ENCODE measurements at regions not wholly inside any gene's neighbourhood (a gene's known extent, or its start where the extent isn't known, plus 50 kb on each side); places are given as distances from the start of the nearest gene placed in this dataset.
A peak's percentile ranks its signal among the peaks of the same experiment; 100 is the strongest.
"Not testable (repeated sequence)": the region's sequence is repeated elsewhere in the genome, so short reads cannot be mapped to it uniquely, and the experiment has no call there.

- no peak for DNase-seq (ENCODE audit: low read depth)
Measured at GRCh38 chr20:52311209-52311794, 119.7 kb upstream of the ZFP64 start.

- no peak for DNase-seq (ENCODE audit: low read depth)
Measured at GRCh38 chr20:52309181-52309580, 117.6 kb upstream of the ZFP64 start.

- DNase-seq (ENCODE audit: low read depth) = no peak
Measured at GRCh38 chr20:52306477-52306876, 114.9 kb upstream of the ZFP64 start.

GRCh38 chr20:52305858-52306257 is 114.3 kb upstream of the ZFP64 start:
- DNase-seq (ENCODE audit: low read depth) = no peak

DNA sequence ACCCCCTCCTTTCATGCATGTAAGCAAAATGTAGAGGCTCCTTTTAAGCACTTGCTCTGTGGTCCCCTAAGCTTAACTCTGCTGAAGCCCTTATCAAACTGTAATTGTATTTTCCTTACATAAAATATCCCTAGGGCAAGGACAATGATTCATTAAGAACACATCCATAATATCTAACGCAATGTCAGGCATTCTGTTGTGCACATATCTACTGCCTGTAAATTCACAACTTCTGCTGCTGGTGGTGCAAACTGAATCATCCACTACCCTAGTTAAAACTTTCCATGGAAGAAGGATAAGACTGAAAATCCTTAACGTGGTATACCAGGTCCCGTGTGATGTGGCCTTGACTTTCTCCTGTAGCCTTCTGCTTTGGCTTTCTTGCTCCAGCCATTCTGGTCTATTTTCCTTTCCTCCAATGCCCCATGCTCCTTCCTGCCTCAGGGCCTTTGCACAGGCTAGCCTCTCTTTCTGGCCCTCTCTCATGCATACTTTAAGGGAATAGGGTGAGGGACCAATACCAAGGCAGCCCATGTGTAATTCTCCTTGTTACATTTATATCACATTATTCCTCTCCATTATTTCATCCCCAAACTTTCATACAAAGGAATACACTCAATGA is 113.6 kb upstream of the ZFP64 start:
- DNase-seq (ENCODE audit: low read depth) = no peak

- no peak for DNase-seq (ENCODE audit: low read depth)
Measured at GRCh38 chr20:52303281-52303950, 111.8 kb upstream of the ZFP64 start.

DNA sequence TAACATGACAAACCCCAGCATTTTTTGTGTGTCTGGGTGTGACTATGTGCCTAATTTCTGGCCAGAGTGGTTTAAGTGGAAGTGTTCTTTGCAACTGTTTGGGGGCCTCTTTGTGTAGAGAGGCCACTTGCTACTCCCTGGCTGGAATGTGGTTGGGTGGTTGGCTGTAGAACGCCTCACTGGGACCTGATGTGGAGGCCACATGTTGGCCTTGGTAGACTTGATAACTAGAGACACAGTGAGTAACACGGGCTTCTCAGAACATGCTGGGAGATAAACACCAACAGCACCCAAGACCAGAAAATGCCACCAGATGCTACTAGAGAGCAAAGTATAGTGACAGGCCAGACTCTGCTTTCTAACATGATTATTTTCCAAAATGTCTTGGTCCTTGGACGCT is 111.2 kb upstream of the ZFP64 start:
- no peak for DNase-seq (ENCODE audit: low read depth)

DNA sequence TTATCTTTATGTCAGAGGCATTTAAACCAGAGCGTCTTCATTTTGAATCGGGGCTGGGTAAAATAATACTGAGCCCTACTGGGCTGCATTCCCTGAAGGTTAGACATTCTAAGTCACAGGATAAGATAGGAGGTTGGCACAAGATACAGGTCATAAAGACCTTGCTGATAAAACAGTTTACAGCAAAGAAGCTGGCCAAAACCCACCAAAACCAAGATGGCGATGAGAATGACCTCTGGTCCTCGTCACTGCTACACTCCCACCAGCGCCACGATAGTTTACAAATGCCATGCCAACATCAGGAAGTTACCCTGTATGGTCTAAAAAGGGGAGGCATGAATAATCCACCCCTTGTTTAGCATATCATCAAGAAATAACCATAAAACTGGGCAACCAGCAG is 110.5 kb upstream of the ZFP64 start:
- DNase-seq (ENCODE audit: low read depth) = not testable (repeated sequence)

DNA sequence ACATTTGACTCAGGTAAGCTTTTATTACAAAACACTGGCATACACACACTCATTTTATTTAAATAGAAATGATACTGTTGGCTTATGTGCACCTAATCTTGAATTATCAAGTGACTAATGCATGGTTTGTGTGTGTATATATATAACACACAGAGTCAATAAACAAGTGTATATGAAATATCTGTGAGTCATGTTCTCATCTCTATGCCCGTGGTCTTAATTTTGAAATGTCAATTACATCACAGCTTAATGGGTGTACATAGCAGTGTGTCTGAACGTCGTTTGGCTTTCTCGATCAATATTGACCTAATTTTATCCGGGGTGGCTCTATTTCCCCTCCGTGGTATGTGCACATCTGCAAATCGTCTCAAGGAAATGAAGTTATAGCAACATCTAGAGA is 104.0 kb upstream of the ZFP64 start:
- DNase-seq (ENCODE audit: low read depth) = no peak

GRCh38 chr20:52294106-52294628 is 102.6 kb upstream of the ZFP64 start:
- DNase-seq (ENCODE audit: low read depth) = no peak

GRCh38 chr20:52291109-52291508 is 99.5 kb upstream of the ZFP64 start:
- peak; percentile 5 for DNase-seq (ENCODE audit: low read depth)

DNA sequence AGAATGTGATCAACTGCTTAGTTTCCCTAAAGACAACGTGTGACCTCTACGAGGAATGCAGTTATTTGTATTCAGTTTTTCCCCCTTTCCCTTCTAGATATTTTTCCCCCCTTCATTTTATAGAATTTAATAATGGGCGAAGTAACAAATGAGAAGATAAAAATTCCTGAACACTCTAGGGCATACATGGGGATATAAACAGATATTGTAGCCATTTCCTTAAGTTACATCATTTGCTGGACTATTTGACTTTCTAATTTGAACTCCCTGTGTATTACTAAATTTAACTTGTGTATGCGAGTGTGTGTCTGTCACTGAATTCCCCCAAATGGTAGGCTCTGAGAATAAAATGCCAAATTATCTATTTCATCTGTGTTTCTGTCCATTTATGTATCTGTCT is 99.0 kb upstream of the ZFP64 start:
- DNase-seq (ENCODE audit: low read depth) = no peak

DNA sequence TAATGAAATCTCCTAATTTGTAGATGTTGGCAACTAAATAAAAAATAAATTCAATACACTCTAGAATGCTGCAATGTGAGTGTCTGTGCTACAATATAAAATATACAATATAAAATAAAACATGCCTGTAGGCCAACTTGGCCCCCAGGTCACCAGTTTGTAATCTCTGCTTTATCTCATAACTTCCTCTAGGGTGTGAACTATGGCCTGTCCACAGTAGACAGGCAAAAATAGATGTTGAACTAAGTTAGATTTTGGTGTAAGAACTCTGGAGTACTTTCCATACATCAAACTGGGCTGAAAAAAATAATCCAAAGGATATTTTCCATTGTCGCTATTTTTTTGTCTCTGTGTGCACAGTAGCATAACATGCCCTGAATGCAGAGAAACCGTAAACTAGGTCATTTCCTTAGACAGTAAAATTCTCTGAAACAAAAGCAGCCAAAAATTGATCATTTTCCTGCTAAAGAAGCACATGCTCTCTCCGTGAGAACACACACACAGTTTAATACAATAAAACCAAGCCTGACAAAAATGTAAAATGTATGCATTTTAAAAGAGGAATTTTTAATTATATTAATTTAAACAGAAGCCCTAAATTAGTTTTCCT is 98.5 kb upstream of the ZFP64 start:
- DNase-seq (ENCODE audit: low read depth) = no peak

DNA sequence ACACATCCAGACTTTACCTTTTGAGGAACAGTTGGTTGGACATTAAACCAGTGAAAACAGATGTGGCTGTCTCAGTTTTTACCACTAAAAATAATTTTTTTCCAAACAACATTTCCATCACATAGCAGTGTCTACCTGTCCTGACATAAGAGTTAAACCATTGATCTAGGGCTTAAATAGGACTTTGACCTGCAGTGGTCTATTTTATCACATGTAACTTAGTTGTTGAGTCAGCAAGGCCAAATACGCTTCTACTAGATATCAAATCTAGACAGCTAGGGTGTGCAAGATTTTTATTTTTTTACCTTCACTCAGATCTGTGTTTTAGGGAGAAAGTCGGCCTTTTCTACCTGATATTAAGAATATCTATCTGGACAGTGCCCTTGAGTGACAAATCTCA is 88.8 kb upstream of the ZFP64 start:
- no peak for DNase-seq (ENCODE audit: low read depth)

DNA sequence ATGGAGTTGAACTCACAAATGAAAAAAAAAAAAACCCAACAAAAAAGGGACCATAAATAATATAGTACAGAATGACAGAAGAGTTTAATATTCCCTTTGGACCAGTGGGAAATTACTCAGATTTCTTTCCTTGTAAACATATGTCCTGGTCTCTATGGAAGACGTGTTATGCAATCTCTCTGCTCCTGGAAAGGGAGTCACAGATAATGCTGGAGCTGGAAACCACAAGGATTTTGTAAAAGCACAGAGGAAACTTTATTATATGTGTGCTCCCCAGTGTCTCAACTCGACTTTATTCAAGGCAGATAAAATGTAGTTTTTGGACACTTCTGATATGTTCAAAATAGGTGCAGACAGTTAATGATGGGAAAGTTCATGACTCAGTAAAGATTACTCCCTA is 88.1 kb upstream of the ZFP64 start:
- no peak for DNase-seq (ENCODE audit: low read depth)

GRCh38 chr20:52275181-52275691 is 83.7 kb upstream of the ZFP64 start:
- no peak for DNase-seq (ENCODE audit: low read depth)

DNA sequence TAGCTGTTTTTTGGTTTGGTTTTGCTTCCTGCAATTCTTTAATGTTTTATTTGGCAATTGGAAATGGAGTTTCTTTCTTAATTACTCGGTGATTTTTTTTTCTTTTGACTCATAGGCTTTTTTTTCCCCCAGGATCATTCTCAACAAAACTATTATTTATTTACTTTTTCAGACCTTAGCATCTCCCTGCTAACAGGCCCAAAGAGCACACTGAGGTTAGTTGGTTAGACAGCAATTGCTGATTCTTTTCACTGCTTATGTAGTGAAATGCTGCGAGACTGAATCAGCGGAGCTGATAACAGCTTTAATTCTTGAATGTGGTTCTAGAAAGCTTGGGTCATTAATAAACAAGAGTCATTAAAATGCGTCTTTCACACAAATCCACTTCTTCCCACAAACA is 79.1 kb upstream of the ZFP64 start:
- DNase-seq (ENCODE audit: low read depth) = no peak

GRCh38 chr20:52270001-52270606 is 78.5 kb upstream of the ZFP64 start:
- no peak for DNase-seq (ENCODE audit: low read depth)

- DNase-seq (ENCODE audit: low read depth) = no peak
Measured at GRCh38 chr20:52269321-52269720, 77.7 kb upstream of the ZFP64 start.

GRCh38 chr20:52268184-52268749 is 76.7 kb upstream of the ZFP64 start:
- DNase-seq (ENCODE audit: low read depth) = no peak

GRCh38 chr20:52267418-52267817 is 75.8 kb upstream of the ZFP64 start:
- DNase-seq (ENCODE audit: low read depth) = no peak

GRCh38 chr20:52263757-52264156 is 72.2 kb upstream of the ZFP64 start:
- no peak for DNase-seq (ENCODE audit: low read depth)
